HG02623 (cell line): ENCODE measurements at regions not wholly inside any gene's neighbourhood (a gene's known extent, or its start where the extent isn't known, plus 50 kb on each side); places are given as distances from the start of the nearest gene placed in this dataset.
"Not testable (repeated sequence)": the region's sequence is repeated elsewhere in the genome, so short reads cannot be mapped to it uniquely, and the experiment has no call there.

Experiments used
- ATAC-seq: cut with Tn5 transposase; IDR thresholded peaks from one replicate; pipeline ENCODE4 v1.9.1; 2021; ENCODE audit warnings: moderate library complexity; ENCODE audit not compliant: unreplicated experiment

GRCh38 chr5:4013106-4013898 is 417.7 kb downstream of the IRX1 start:
- no peak for ATAC-seq

- no peak for ATAC-seq
These were observed 420.1 kb downstream of the IRX1 start for GRCh38 chr5:4015709-4016108.

GRCh38 chr5:4017076-4017803 is 421.6 kb downstream of the IRX1 start:
- ATAC-seq, result no peak

- ATAC-seq, result no peak
These were observed 422.4 kb downstream of the IRX1 start for GRCh38 chr5:4018007-4018406.

- ATAC-seq, result no peak
These were observed 423.6 kb downstream of the IRX1 start for GRCh38 chr5:4019009-4019769.

GRCh38 chr5:4019841-4020240 is 424.2 kb downstream of the IRX1 start:
- ATAC-seq, result no peak

GRCh38 chr5:4020400-4020799 is 424.8 kb downstream of the IRX1 start:
- ATAC-seq, result no peak

- ATAC-seq, result no peak
These were observed 426.5 kb downstream of the IRX1 start for GRCh38 chr5:4022056-4022670.

GRCh38 chr5:4023091-4023752 is 427.6 kb downstream of the IRX1 start:
- ATAC-seq, result no peak

GRCh38 chr5:4023753-4024335 is 428.2 kb downstream of the IRX1 start:
- no peak for ATAC-seq

- no peak for ATAC-seq
These were observed 431.6 kb downstream of the IRX1 start for GRCh38 chr5:4027088-4027734.

- no peak for ATAC-seq
These were observed 432.8 kb downstream of the IRX1 start for GRCh38 chr5:4028384-4028783.

GRCh38 chr5:4033546-4033945 is 437.9 kb downstream of the IRX1 start:
- ATAC-seq, result not testable (repeated sequence)

GRCh38 chr5:4036861-4037260 is 441.2 kb downstream of the IRX1 start:
- ATAC-seq, result no peak

- ATAC-seq, result no peak
These were observed 443.4 kb downstream of the IRX1 start for GRCh38 chr5:4038994-4039393.

GRCh38 chr5:4042311-4042710 is 446.7 kb downstream of the IRX1 start:
- no peak for ATAC-seq

GRCh38 chr5:4043135-4043534 is 447.5 kb downstream of the IRX1 start:
- ATAC-seq, result no peak

GRCh38 chr5:4044881-4045280 is 449.2 kb downstream of the IRX1 start:
- no peak for ATAC-seq

- ATAC-seq, result no peak
These were observed 452.8 kb downstream of the IRX1 start for GRCh38 chr5:4048398-4048797.

- no peak for ATAC-seq
These were observed 454.6 kb downstream of the IRX1 start for GRCh38 chr5:4050203-4050602.
